ENCODE measurements at regions not wholly inside any gene's neighbourhood (a gene's known extent, or its start where the extent isn't known, plus 50 kb on each side); places are given as distances from the start of the nearest gene placed in this dataset.

- Histone ChIP-seq H3K79me2 (ENCODE audit: control insufficient read depth in 1 of 2, insufficient read depth in 2 of 2, low read length in 2 of 2) (no peaks in the 10 kb centered on the region), H3K18ac (ENCODE audit: extremely low read depth, low read length) (no peak overlapping the region), H3K56ac (replicated peaks; ENCODE audit: insufficient read length, low read depth, low read length) (no peak overlapping the region), H3K4me1 (replicated peaks in 1 of 4; ENCODE audit: control insufficient read depth in 3 of 4, insufficient read depth in 4 of 4, low read length in 3 of 4) (peaks cover 3 to 14% (median 8%) of the 10 kb centered on the region in 4 experiments), H3K9ac (replicated peaks in 1 of 4; ENCODE audit: extremely low read depth in 1 of 4, low read depth in 3 of 4, low read length in 3 of 4) (no peak overlapping the region), H2BK12ac (ENCODE audit: low read depth, low read length) (no peak overlapping the region), H4K5ac (ENCODE audit: insufficient read length, low read depth, low read length) (no peak overlapping the region), H3K27ac (ENCODE audit: low read depth, low read length) (no peak overlapping the region), H2BK20ac (ENCODE audit: low read length) (no peak overlapping the region), H2AK5ac (ENCODE audit: low read depth, low read length) (no peak overlapping the region), H4K20me1 (replicated peaks in 1 of 2; ENCODE audit: control insufficient read depth in 1 of 2, insufficient read depth in 2 of 2, low read length in 2 of 2) (no peaks in the 10 kb centered on the region), H3K4ac (replicated peaks; ENCODE audit: insufficient read length, low read depth, low read length) (no peak overlapping the region), H3K4me2 (ENCODE audit: insufficient read depth in 1 of 2, low read depth in 2 of 2, low read length in 2 of 2) (no peak overlapping the region), H3K4me3 (ENCODE audit: extremely low read depth in 1 of 4, insufficient read depth in 2 of 4, low read depth in 3 of 4, low read length in 4 of 4) (no peak overlapping the region), H3K23me2 (ENCODE audit: low read depth, low read length) (no peaks in the 10 kb centered on the region), H2BK120ac (replicated peaks; ENCODE audit: low read depth, low read length) (no peak overlapping the region), H3K14ac (ENCODE audit: insufficient read length) (no peak overlapping the region), H2BK15ac (ENCODE audit: low read length) (0 out of 2 replicates have a peak overlapping the region, but pooled peaks have one; percentile 34), H2AFZ (ENCODE audit: low read length) (no peak overlapping the region), H3K9me3 (ENCODE audit: insufficient read depth in 2 of 2, low read depth in 1 of 2, low read length in 1 of 2) (no peaks in the 10 kb centered on the region), H4K91ac (replicated peaks; ENCODE audit: insufficient read length, low read length) (peak overlapping the region; percentile 59), H3K23ac (ENCODE audit: insufficient read length) (no peak overlapping the region), H4K8ac (ENCODE audit: extremely low read depth, insufficient read depth, low read length) (no peak overlapping the region; the same call in 1 of the 2 replicates), H3K36me3 (ENCODE audit: control insufficient read depth in 2 of 4, insufficient read depth in 4 of 4, low read length in 3 of 4) (no peaks in the 10 kb centered on the region; a peak in 1 of 8 replicates), H2BK5ac (ENCODE audit: low read depth, low read length) (no peak overlapping the region), H3K79me1 (ENCODE audit: low read depth, low read length) (no peaks in the 10 kb centered on the region), H3K27me3 (replicated peaks in 1 of 4; ENCODE audit: control insufficient read depth in 3 of 4, extremely low read depth in 1 of 4, insufficient read depth in 3 of 4, low read length in 3 of 4) (no peaks in the 10 kb centered on the region; a peak in 1 of 7 replicates)
- ChIA-PET POLR2A (ENCODE audit: partially characterized antibody) (no interaction called here), CTCF (ENCODE audit: partially characterized antibody) (interaction anchor here (0.6 to 1.1 kb wide), 5 partner anchors 9 to 160 kb away, joined by 3 to 4 read pairs (median 3); no protein-coding TSS in a partner anchor)
- TF ChIP-seq TAF1 (IDR thresholded peaks at IDR 0.05; ENCODE audit: low read depth, low read length) (no peak), RAD21 (IDR thresholded peaks at IDR 0.05 in 1 of 2, conservative IDR thresholded peaks at IDR 0.05 in 1 of 2; ENCODE audit: low read depth in 2 of 2, low read length in 2 of 2) (no peak), BCL11A (IDR thresholded peaks at IDR 0.05; ENCODE audit: low read depth in 2 of 2, low read length in 2 of 2) (no peak)
- FAIRE-seq = no peak
- peak in 1 of 2 experiments; percentile 29 for DNase-seq (ENCODE audit: low read depth in 1 of 2, low spot score in 2 of 2)
- 96% methylated on average over 12 of the region's 12 CpGs; no CpG with 5 or more reads in 1 of the 2 experiments for WGBS, 2 experiments (ENCODE audit: extremely low coverage in 1 of 2, insufficient coverage in 1 of 2, insufficient read length in 1 of 2, insufficient replicate concordance in 2 of 2, low coverage in 1 of 2, low lambda C conversion rate in 2 of 2, missing lambda C conversion rate in 1 of 2)
Measured at GRCh38 chr9:89808756-89809181, 204.0 kb downstream of the GADD45G start.

Measured in H1 (cell line).